Activated CD8-positive, alpha-beta memory T cell treated with anti-CD3 and anti-CD28 coated beads for 48 hours (primary cell): ENCODE measurements at regions not wholly inside any gene's neighbourhood (a gene's known extent, or its start where the extent isn't known, plus 50 kb on each side); places are given as distances from the start of the nearest gene placed in this dataset.
"Not testable (repeated sequence)": the region's sequence is repeated elsewhere in the genome, so short reads cannot be mapped to it uniquely, and the experiment has no call there.

Experiments
- DNase-seq, 3 experiments: peaks; one replicate each; pipeline ENCODE4 v3.0.0-alpha.2; 2020; ENCODE audit warnings: low read depth in 2 of 3, low spot score in 2 of 3

- no peak for DNase-seq
These were observed 353.7 kb downstream of the RSL24D1 start for GRCh38 chr15:54843006-54843405.

DNA sequence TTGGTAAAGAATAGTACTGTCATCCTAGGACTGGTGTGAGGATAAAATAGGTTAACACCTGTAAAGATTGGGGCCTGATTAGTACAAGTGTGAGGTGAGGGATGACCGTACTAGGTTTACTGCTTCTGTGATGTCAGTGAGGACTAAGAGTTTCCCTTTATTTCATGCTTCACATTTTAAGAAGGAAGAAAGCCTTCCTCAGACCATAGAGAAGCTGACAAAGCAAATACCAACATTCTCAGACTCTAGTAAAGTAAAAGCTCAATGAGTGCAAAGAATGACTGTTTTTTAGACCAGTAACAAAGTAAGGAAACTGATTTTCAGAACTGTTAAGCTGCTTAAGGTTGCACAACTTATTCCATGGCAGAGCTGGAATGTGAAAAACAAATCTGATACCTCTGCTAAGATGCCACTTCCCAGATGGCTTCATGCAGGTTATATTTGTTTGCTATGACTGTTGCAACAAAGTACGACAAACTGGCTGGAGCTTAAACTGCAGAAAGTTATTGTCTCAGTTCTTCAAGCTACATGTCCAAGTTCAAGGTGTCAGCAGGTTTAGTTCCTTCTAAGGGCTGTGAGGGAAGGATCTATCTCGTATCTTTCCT lies 354.9 kb downstream of the RSL24D1 start:
- DNase-seq: no peak

GRCh38 chr15:54840621-54841398 lies 355.9 kb downstream of the RSL24D1 start:
- no peak for DNase-seq

DNA sequence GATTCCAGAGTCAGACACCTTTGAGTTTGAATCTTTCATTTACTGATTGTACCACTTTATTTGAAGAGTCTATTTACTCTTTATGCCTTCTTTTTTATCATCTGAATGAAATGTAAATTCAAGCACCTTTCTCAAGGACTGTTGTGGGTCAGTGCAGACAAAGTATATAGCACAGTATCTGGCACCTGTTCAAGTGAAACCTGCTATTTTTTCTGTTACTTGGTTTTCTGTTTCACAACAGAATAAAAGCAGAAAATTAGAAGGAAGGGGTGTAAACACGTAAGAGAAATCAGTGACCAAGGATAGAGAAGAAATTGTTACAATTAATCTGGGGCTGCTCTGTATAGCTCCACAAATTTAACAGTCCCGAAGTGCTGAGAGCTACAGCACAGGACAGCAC lies 357.4 kb downstream of the RSL24D1 start:
- no peak for DNase-seq

DNA sequence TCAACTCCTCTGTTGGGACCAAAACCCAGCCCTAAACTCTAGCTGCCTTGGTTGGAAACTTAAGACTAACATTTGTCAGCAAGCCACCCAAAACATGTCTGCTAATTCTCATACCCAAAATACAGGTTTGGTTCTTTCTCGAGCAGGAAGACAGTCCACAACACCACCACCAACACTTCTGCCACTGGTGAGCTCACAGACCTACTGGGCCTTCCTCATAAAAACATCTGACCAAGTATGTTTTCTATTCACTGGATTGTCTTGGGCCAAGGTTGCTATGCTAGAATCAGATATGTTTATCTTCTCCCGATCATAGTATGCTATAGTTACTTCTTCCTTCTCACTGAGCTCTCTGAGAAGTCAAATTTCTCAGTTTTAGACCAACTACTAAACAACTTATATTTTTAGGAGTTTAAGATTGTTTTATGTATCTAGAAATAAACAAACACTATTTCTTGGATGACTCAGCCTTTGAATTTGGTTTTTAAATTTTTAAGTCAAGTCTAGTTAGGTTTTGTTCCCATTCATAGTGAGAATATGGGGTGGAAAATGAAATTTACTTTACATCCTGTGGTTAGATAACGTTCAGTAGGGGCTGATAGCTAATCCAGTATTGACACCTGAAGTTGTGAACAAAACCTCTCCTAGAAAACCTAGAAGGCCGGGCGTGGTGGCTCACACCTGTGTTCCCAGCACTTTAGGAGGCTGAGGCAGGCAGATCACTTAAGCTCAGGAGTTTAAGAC lies 360.5 kb downstream of the RSL24D1 start:
- DNase-seq: no peak

GRCh38 chr15:54829821-54830220 lies 366.9 kb downstream of the RSL24D1 start:
- DNase-seq: no peak

- DNase-seq: no peak
These were observed 375.9 kb downstream of the RSL24D1 start for GRCh38 chr15:54820811-54821210.

- no peak for DNase-seq
These were observed 376.6 kb downstream of the RSL24D1 start for GRCh38 chr15:54820098-54820497.

DNA sequence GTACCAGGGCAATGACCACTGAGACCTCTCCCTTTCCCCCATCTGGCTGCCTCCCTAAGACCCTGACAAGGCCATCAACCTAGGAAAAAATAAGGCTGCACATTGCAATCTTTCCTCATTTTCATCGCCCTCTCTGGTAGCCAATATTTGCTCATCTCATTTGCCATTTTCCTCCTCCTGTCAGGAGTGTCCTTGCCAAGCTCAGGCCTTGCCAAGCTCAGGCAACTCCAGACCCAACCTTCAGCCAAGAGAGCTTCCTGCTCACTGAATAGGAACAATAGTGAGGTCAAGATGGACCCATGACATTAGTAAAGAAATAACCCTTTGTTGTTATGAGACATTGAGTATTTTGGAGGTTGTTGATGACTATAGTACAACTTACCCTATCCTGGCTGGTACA lies 380.3 kb downstream of the RSL24D1 start:
- DNase-seq: no peak

DNA sequence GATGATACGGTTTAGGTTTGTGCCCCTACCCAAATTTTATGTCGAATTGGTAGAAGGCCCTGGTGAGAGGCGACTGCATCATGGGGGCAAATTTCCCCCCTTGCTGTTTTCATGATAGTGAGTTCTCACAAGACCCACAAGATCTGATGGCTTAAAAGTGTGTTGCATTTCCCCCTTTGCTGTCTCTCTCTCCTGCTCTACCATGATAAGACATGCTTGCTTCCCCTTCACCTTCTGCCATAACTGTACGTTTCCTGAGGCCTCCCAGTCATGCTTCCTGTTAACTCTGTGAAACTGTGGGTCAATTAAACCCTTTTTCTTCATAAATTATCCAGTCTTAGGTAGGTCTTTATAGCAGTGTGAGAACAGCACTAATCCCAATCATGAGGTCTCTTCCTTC lies 381.2 kb downstream of the RSL24D1 start:
- no peak for DNase-seq

DNA sequence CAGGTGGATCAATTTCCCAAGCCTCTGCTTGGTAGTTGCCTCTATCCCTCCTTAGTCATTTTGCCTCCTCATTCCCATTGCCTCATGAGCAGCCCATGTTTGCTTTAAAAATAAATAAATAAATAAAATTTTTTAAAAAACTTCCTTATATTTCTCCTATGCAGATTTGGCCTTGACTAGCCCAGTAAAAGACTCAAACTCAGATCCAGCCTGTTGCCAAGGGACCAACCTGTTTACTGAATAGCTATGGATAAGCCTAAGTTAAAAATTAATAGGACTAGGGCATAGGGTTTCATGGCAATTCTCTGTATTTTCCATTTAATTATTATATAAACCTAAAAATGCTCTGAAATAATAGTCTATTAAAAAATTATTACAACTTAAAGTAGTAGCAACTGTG lies 384.4 kb downstream of the RSL24D1 start:
- no peak for DNase-seq

DNA sequence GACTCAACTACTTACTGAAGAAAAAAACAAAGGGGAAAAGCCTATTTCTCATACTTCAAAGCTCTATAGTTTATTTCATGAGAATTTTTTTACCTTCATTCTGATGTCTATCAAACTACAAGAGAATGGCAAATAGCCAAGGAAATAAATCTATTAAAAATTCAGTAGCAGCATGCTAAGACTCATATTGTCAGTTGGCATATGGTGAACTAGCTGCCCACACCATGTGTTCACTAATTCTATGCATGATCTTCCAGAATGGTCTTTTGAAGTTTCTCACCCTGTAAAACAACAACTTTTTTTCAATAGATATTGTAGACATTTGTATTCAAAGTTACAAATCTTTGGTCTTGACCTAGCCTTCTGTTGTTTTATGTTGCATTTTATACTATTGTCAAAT lies 386.2 kb downstream of the RSL24D1 start:
- DNase-seq: no peak

DNA sequence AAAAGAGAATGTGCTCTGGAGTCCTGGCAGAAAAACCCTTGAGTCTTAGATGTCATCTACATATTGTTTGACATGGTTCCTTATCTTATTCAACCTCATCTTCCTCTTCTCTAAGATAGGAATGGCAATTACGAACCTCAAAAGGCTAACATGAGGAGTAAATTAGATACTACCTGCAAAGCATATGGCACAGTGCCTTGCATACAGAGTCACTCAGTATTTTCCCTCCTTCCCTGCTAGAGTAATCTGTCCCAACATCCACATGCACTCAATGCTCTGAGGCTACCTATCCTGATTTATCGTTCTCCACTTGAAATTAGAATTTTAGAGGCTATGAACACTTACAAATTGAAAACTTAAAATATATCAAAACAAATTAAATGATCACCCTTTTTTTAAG lies 386.7 kb downstream of the RSL24D1 start:
- no peak for DNase-seq

- DNase-seq: no peak
These were observed 388.4 kb downstream of the RSL24D1 start for GRCh38 chr15:54808321-54808720.

GRCh38 chr15:54803987-54804386 lies 392.8 kb downstream of the RSL24D1 start:
- DNase-seq: no peak

DNA sequence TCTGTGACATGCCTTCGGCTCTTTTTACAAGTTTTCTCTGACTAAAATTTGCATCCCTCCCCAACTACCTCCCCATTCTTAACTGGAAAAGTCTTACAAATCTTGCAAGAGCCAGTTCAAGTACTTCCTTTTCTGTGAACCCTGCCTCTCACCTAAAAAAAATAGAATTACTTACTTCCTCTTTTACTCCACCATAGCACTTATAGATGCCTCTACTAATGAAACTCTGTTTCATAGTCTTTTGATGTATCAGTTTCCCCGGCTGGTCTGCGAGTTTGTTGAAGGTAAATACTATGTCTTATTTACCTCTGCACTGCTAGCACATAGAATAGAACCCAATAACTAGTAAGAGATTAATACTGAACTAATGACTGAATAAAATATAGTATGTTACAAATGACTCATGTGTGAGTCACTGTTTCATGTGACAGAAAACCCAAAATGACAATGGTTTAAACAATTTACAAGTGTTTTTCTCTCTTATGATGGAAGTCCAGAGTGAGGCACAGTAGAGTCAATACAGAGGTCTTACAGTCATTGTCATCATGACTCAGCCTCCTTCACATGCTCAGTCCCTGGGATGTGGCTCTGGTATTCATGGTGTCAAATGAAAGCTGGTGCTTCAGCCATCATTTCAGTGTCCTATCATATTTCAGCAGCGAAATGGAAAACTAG lies 393.5 kb downstream of the RSL24D1 start:
- no peak for DNase-seq

DNA sequence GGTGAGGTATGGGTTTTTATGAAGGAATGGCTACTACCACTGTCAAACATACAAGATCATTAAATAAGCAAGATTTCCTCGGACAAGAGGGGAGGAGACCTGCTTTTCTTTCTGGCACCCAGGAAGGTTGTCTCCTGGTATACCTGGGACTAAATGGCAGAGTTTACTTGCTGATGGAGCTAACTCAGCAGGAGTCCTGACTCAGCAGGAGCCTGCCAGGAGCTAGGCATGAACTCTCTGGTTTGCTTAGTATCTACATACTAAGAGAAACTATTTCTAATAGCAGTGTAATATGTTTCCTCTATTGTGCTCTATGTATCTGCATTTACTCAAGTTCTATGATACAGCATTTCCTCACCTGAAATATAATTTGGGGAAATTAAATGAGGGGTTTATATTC lies 404.2 kb downstream of the RSL24D1 start:
- DNase-seq: no peak

DNA sequence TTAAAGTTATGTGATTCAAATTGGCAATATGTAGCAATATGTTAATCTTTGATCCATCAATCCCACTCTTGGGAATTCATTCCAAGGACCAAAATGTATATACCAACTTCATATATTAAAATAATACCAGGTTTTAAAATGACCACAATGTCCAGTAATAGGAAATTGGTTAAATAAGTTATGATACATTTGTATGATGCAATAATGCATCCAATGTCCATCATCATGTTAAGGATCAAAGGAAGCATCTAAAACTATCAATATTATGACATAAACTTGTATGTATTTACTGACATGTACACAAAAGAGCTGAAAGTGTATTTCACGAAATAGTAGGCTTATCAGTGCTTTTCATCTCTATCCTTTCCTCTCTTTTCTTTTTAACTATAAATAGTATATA lies 406.0 kb downstream of the RSL24D1 start:
- DNase-seq: no peak

DNA sequence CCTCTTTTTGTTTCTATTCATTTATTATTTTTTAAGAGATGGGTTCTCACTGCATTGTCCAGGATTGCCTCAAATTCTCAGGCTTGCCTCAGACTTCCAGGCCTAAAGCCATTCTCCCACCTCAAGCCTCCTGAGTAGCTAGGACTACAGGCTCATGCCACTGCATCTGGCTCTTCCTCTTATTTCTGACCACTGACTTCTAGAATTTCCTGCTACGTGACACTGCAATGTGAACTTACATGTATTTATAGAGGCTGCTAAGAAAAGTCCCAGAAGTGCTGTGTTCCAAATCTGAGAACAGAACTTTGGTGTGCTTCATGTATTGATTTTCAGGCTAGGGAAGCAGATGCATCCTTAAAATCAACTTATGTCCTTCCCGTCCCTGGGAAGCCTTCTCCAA lies 407.4 kb downstream of the RSL24D1 start:
- no peak for DNase-seq

DNA sequence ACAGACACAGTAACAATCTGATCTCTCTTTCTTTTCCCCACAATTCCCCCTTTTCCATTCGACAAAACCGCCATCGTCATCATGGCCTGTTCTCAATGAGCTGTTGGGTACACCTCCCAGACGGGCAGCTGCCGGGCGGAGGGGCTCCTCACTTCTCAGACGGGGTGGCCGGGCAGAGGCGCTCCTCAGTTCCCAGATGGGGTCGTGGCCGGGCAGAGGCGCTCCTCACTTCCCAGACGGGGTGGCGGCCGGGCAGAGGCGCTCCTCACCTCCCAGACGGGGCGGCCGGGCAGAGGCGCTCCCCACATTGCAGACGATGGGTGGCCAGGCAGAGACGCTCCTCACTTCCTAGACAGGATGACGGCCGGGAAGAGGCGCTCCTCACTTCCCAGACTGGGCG lies 415.5 kb downstream of the RSL24D1 start:
- DNase-seq: not testable (repeated sequence)

- no peak for DNase-seq
These were observed 417.5 kb downstream of the RSL24D1 start for GRCh38 chr15:54779271-54779670.

- no peak for DNase-seq
These were observed 420.3 kb downstream of the RSL24D1 start for GRCh38 chr15:54776410-54776809.
